ENCODE measurements at regions not wholly inside any gene's neighbourhood (a gene's known extent, or its start where the extent isn't known, plus 50 kb on each side); places are given as distances from the start of the nearest gene placed in this dataset.

DNA sequence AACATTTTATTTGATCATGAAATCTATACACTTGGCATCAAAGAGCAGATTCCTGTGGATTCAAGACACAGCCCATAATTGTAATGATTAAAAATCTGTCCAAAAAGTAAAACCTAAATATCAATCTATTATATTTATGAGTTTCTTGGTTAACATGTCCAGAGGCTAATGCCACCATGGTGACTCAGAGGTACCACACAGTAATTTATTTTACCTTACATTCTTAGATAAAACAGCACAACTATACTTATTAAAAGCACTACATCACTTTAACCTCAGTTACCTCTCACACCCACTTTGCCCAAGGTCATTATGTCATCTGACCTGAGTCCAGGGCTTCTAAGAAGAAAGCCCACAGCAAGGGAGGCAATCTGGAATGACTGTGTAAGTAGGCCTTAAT lies 519.2 kb downstream of the RASEF start:
- no peak overlapping the region for H3K4me3 ChIP-seq (replicated peaks in 1 of 2; ENCODE audit: low read depth in 1 of 2, low read length in 2 of 2)
- intact Hi-C loops (cut with micrococcal nuclease) = no loop called here
- H4K20me1 ChIP-seq (ENCODE audit: insufficient read depth) = no peaks in the 10 kb centered on the region
- no peaks in the 10 kb centered on the region for H3K79me2 ChIP-seq (ENCODE audit: insufficient read depth, low read length)
- ATAC-seq (no peak), DNase-seq (ENCODE audit: low read depth, low spot score) (no peak)
- no peaks in the 10 kb centered on the region for H3K9me2 ChIP-seq (ENCODE audit: insufficient read depth)
- H3K27me3 ChIP-seq (ENCODE audit: insufficient read depth, low read length) = no peaks in the 10 kb centered on the region
- H2AFZ ChIP-seq (ENCODE audit: low read depth, low read length, poor library complexity, severe bottlenecking) = no peak overlapping the region
- ChIA-PET CTCF (no interaction called here), POLR2A (no interaction called here), RAD21 (ENCODE audit: low non-redundant PET in 1 of 2, low total read pairs in 2 of 2, uncharacterized antibody in 2 of 2, unreplicated experiment in 2 of 2) (no interaction called here)
- no TSS peak for BruUV-seq (replicated peaks)
- no peaks in the 10 kb centered on the region for H3K36me3 ChIP-seq (ENCODE audit: control insufficient read depth in 1 of 2, insufficient read depth in 2 of 2, low read length in 2 of 2)
- no peak overlapping the region for H3K27ac ChIP-seq (ENCODE audit: low read depth, low read length)
- no peaks in the 10 kb centered on the region for H3K4me1 ChIP-seq (ENCODE audit: control insufficient read depth in 1 of 2, insufficient read depth in 2 of 2, low read length in 2 of 2)
- peaks cover 0 to 7% of the 10 kb centered on the region in 2 experiments; a peak in 1 of 4 replicates for H3K9me3 ChIP-seq (ENCODE audit: control insufficient read depth in 1 of 2, insufficient read depth in 1 of 2, low read depth in 1 of 2, low read length in 2 of 2)
- no peak for TF ChIP-seq JUND (IDR thresholded peaks at IDR 0.05)
- TF ChIP-seq, protein P1, sequence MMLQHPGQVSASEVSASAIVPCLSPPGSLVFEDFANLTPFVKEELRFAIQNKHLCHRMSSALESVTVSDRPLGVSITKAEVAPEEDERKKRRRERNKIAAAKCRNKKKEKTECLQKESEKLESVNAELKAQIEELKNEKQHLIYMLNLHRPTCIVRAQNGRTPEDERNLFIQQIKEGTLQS (IDR thresholded peaks at IDR 0.05) = no peak
- H3K4me2 ChIP-seq (ENCODE audit: low read length) = no peak overlapping the region
- H3K9ac ChIP-seq (ENCODE audit: low read length) = no peak overlapping the region

DNA sequence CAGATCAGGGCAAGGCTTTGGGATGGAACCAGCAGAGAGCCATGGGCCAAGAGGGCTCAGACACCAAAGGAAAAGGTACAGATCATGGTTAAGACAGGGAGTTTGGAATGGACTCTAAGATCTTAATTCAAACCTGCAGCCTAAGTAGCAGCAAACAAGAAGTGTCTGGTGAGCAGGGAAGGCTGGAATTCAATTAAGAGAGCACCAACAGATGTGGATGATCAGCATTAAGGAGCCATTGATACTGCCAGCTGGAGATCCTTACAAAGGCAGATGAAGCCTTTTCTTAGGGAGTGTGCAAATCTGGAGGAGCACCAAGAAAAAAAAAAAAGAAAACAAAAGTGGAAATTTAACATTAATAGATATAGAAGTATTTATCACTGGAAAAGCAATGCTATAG lies 516.8 kb downstream of the RASEF start:
- POLR2A ChIA-PET = no interaction called here
- TF ChIP-seq, protein P1 (IDR thresholded peaks at IDR 0.05) = no peak
- no peak for TF ChIP-seq TCF7L2 (IDR thresholded peaks at IDR 0.05; ENCODE audit: borderline replicate concordance, extremely low read depth, insufficient read depth, insufficient read length)
- TF ChIP-seq, protein P2, sequence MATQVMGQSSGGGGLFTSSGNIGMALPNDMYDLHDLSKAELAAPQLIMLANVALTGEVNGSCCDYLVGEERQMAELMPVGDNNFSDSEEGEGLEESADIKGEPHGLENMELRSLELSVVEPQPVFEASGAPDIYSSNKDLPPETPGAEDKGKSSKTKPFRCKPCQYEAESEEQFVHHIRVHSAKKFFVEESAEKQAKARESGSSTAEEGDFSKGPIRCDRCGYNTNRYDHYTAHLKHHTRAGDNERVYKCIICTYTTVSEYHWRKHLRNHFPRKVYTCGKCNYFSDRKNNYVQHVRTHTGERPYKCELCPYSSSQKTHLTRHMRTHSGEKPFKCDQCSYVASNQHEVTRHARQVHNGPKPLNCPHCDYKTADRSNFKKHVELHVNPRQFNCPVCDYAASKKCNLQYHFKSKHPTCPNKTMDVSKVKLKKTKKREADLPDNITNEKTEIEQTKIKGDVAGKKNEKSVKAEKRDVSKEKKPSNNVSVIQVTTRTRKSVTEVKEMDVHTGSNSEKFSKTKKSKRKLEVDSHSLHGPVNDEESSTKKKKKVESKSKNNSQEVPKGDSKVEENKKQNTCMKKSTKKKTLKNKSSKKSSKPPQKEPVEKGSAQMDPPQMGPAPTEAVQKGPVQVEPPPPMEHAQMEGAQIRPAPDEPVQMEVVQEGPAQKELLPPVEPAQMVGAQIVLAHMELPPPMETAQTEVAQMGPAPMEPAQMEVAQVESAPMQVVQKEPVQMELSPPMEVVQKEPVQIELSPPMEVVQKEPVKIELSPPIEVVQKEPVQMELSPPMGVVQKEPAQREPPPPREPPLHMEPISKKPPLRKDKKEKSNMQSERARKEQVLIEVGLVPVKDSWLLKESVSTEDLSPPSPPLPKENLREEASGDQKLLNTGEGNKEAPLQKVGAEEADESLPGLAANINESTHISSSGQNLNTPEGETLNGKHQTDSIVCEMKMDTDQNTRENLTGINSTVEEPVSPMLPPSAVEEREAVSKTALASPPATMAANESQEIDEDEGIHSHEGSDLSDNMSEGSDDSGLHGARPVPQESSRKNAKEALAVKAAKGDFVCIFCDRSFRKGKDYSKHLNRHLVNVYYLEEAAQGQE (IDR thresholded peaks at IDR 0.05; ENCODE audit: low read depth) = no peak
- no peak for TF ChIP-seq JUND (IDR thresholded peaks at IDR 0.05)
- TF ChIP-seq POLR2AphosphoS5 (IDR thresholded peaks at IDR 0.05; ENCODE audit: low read depth, low read length) = no peak
- TF ChIP-seq EZH2 (IDR thresholded peaks at IDR 0.05) = no peak
- no peak for TF ChIP-seq YY1 (IDR thresholded peaks at IDR 0.05; ENCODE audit: extremely low read depth, insufficient replicate concordance, low read depth, low read length)
- no peak for TF ChIP-seq FOSL1 (IDR thresholded peaks at IDR 0.05; ENCODE audit: low read depth)
- no peak for TF ChIP-seq EZH2phosphoT487 (IDR thresholded peaks at IDR 0.05; ENCODE audit: borderline replicate concordance)
- TF ChIP-seq RAD21 (IDR thresholded peaks at IDR 0.05; ENCODE audit: low read depth) = no peak
- no peak for TF ChIP-seq ZFX (IDR thresholded peaks at IDR 0.05)
- no peak for TF ChIP-seq POLR2A (IDR thresholded peaks at IDR 0.05; ENCODE audit: borderline replicate concordance, extremely low read depth, insufficient read depth, insufficient read length)
- TF ChIP-seq, protein P3, sequence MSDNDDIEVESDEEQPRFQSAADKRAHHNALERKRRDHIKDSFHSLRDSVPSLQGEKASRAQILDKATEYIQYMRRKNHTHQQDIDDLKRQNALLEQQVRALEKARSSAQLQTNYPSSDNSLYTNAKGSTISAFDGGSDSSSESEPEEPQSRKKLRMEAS (IDR thresholded peaks at IDR 0.05) = no peak
- TF ChIP-seq, protein P4, sequence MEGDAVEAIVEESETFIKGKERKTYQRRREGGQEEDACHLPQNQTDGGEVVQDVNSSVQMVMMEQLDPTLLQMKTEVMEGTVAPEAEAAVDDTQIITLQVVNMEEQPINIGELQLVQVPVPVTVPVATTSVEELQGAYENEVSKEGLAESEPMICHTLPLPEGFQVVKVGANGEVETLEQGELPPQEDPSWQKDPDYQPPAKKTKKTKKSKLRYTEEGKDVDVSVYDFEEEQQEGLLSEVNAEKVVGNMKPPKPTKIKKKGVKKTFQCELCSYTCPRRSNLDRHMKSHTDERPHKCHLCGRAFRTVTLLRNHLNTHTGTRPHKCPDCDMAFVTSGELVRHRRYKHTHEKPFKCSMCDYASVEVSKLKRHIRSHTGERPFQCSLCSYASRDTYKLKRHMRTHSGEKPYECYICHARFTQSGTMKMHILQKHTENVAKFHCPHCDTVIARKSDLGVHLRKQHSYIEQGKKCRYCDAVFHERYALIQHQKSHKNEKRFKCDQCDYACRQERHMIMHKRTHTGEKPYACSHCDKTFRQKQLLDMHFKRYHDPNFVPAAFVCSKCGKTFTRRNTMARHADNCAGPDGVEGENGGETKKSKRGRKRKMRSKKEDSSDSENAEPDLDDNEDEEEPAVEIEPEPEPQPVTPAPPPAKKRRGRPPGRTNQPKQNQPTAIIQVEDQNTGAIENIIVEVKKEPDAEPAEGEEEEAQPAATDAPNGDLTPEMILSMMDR (IDR thresholded peaks at IDR 0.05 in 2 of 3, conservative IDR thresholded peaks at IDR 0.05 in 1 of 3; ENCODE audit: borderline replicate concordance in 1 of 3, insufficient read depth in 1 of 3, low read depth in 2 of 3, low read length in 2 of 3) = no peak
- no peak for TF ChIP-seq SIN3A (IDR thresholded peaks at IDR 0.05; ENCODE audit: low read depth)
- no peak for TF ChIP-seq CEBPB (IDR thresholded peaks at IDR 0.05; ENCODE audit: low read depth)

More for the DNA sequence above, 516.8 kb downstream of the RASEF start:
- H3K27ac ChIP-seq (ENCODE audit: low read depth, low read length) = no peak overlapping the region
- no TSS peak for BruUV-seq (replicated peaks)
- H3K4me3 ChIP-seq (replicated peaks in 1 of 2; ENCODE audit: low read depth in 1 of 2, low read length in 2 of 2) = no peak overlapping the region
- no peak for ATAC-seq
- no peak overlapping the region for H3K4me2 ChIP-seq (ENCODE audit: low read length)
- DNase-seq (ENCODE audit: low read depth, low spot score) = no peak
- no peaks in the 10 kb centered on the region for H3K27me3 ChIP-seq (ENCODE audit: insufficient read depth, low read length)
- intact Hi-C loops (cut with micrococcal nuclease) = no loop called here
- no peaks in the 10 kb centered on the region for H4K20me1 ChIP-seq (ENCODE audit: insufficient read depth)
- no peak overlapping the region for H3K9ac ChIP-seq (ENCODE audit: low read length)
- peaks cover 0 to 7% of the 10 kb centered on the region in 2 experiments; a peak in 1 of 4 replicates for H3K9me3 ChIP-seq (ENCODE audit: control insufficient read depth in 1 of 2, insufficient read depth in 1 of 2, low read depth in 1 of 2, low read length in 2 of 2)
- no peak overlapping the region for H2AFZ ChIP-seq (ENCODE audit: low read depth, low read length, poor library complexity, severe bottlenecking)
- no peaks in the 10 kb centered on the region for H3K79me2 ChIP-seq (ENCODE audit: insufficient read depth, low read length)
- CTCF ChIA-PET = no interaction called here
- no peaks in the 10 kb centered on the region for H3K36me3 ChIP-seq (ENCODE audit: control insufficient read depth in 1 of 2, insufficient read depth in 2 of 2, low read length in 2 of 2)
- RAD21 ChIA-PET (ENCODE audit: low non-redundant PET in 1 of 2, low total read pairs in 2 of 2, uncharacterized antibody in 2 of 2, unreplicated experiment in 2 of 2) = no interaction called here
- no peaks in the 10 kb centered on the region for H3K9me2 ChIP-seq (ENCODE audit: insufficient read depth)
- H3K4me1 ChIP-seq (ENCODE audit: control insufficient read depth in 1 of 2, insufficient read depth in 2 of 2, low read length in 2 of 2) = no peaks in the 10 kb centered on the region
